NCI-H1092 (cell line): ENCODE measurements at regions not wholly inside any gene's neighbourhood (a gene's known extent, or its start where the extent isn't known, plus 50 kb on each side); places are given as distances from the start of the nearest gene placed in this dataset.
A peak's percentile ranks its signal among the peaks of the same experiment; 100 is the strongest.

Source experiments
- DNase-seq: peaks from one replicate; lab custom pipeline; 2025; lab: John Stamatoyannopoulos, UW

- DNase-seq, result no peak
Measured at GRCh38 chr2:217655651-217656050, 347.1 kb downstream of the TNS1 start.

DNA sequence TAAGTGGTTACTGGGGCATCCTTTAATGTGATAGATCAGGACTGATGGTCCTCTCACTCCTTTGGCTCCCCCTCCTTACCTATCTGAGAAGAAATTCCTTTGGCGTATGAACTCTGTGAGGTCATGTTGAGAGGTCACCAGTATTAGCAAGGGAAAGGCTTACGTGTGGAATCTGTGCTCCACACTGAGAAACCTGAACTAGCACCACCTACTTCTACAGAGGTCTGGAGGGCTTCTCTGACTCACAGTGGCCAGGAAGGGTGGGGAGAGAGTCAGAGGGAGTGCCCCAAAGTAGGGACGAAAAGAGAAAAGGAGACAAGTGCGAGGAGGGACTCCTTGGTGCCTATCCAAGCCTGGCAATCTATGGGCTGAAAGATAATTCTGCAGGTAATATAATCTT is 348.6 kb downstream of the TNS1 start:
- DNase-seq, result no peak

DNA sequence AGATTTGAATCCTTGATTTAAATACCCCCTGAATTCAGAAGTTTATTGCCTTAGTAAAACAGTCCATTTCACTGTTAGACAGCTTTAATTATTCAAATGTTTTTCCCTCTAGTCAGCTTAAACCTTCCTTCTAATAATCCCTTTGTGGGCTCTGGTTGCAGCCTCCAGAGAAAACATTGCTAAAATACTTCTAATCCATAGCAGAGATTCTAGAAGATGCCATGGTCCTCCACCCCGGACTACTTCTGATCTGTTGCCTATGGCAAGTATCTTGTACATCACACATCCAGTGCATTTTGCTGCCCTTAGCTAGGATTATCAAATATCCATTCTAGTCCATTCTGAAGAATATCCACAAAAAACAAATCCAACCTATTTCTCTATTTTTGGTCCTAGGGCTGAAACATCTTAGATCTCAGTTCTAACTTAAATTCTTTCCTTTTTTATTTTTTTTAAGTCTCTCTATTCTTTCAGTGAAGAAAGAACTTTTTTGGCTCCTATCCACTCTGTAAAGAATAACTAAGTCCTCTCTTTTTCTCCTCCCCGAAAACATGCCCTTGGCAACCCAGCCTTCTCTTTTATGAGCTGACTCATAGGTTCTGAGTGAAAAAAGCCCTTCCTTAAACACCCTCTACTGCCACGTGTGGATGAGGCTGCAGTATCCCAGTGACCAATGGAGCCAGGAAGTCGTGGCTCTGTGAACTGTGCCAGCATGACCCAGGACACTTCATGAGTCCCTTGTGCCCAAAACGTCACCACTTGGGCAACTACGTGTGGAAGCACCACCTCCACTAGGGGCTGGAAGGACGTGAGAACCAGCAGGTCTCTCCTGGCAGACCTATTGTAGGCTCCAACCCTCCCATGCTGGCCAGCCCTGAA is 349.8 kb downstream of the TNS1 start:
- DNase-seq, result no peak

DNA sequence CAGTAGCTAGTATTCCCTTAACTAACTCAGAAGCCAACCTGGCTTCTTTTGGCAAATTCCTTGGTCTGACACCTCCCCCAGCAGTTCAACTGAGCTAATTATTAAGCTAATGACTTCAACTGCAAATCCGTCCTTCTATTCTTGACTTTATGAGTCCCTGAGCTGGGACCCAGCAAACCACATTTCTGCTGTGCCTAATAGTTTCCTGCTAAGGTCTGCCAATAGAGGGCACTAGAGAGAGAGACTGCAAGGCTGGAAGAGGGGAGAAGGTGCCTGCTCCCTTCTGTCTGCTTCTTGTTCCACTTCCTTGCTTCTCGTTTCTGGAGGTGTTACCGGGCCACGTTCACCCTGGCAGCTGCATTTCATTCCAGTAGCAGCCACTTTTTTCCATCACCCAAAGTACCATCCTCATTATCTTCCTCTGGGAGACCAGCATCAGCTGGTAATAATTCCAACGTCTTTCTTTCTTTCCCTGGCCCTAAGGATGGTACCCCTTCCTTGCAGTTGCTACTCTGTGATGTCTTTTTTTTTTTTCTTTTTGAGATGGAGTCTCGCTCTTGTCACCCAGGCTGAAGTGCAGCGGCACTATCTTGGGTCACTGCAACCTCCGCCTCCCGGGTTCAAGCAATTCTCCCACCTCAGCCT is 352.0 kb downstream of the TNS1 start:
- peak; percentile 44 for DNase-seq

DNA sequence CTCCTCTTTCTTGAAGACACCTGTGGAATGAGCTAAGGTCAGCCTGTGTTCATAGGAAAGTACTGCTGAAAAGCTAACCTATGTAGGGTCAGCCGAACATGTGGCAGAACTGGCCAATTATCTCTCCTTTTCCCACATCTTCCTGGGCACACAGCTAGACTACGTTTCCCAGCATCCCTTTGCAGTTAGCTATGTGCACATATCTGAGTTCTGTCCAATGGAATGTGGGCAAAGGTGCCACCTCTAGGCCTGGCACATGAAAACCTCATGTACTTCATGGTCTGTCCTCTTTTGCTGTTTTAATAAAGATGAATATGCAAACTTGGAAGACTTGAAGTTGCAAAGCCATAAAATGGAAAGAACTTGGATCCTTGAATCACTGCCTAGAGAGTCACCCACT is 352.6 kb downstream of the TNS1 start:
- no peak for DNase-seq

DNA sequence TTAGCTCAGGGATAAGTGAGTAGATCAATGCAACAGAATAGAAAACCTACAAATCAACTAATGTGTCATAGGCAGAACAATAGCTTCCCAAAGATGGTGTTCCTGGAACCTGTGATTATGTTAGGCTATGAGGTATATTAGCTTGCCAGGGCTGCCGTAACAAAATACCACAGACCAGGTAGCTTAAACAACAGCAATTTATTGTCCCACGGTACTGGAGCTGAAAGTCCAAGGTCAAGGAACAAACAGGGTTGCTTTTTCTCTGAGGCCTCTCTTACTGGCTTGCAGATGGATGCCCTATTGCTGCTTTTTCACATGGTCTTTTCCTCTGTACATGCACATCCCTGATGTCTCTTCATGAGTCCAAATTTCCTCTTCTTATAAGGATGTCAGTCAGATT is 354.9 kb downstream of the TNS1 start:
- no peak for DNase-seq

- no peak for DNase-seq
Measured at GRCh38 chr2:217647226-217647625, 355.6 kb downstream of the TNS1 start.

- no peak for DNase-seq
Measured at GRCh38 chr2:217645896-217646295, 356.9 kb downstream of the TNS1 start.

DNA sequence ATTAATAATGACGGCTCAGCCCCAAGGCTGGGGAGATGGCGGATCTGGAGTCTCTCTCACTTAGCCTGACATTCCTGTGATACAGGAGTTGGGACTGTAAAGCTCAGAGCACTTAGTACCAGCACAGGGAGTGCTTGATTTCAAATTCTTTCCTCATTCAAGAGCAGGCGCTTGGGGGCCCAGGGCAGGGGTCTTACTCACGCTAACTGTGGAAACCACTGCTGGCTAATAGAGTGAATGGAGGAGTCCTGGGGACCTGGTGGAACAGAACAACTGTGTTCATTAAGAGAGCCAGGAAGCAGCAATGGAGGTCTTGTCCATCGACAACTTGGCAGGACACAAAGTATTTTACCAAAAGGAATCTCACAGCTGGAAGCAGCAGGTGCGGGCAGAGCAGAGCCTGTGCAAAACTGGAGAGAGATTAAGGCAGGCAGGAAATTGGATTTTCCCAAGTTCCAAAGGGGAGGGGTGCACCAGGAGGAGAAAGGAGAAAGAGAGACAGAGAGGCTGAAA is 358.9 kb downstream of the TNS1 start:
- no peak for DNase-seq

- DNase-seq, result no peak
Measured at GRCh38 chr2:217642944-217643343, 359.9 kb downstream of the TNS1 start.

DNA sequence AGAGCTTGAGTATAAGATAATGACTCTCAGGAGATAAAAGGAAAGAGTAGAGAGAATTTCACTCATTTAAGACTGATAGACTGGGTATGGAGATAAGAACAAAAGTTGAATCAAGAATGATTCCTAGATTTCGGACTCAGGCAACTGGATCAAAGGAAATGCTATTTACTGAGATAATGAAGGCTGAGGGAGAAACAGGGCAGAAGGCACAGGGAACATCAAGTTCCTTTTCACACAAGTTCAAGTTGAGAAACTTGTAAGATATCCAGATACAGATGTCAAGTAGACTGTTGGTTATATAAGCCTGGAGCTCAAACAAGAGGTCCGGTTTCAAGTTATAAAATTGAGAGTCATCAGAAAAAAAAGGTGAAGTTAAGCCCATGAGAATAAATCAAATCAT is 360.8 kb downstream of the TNS1 start:
- DNase-seq, result no peak

DNA sequence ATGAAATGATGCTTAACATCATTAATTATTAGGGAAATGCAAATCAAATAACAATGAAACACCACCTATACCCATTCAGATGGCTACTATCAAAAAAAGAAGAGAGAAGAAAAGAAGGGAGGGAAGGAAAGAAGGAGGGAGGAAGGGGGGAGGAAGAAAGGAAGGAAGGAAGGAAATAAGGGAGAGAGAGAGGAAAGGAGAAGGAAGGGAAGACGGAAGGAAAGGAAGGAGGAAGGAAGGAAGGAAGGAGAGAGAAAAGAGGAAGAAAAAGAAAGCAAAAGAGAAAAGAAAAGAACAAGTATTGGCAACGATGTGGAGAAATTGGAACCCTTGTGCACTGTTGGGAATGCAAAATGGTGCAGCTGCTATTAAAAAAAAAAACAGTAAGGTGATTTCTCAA is 363.3 kb downstream of the TNS1 start:
- DNase-seq, result no peak

- DNase-seq, result no peak
Measured at GRCh38 chr2:217638533-217638932, 364.3 kb downstream of the TNS1 start.

DNA sequence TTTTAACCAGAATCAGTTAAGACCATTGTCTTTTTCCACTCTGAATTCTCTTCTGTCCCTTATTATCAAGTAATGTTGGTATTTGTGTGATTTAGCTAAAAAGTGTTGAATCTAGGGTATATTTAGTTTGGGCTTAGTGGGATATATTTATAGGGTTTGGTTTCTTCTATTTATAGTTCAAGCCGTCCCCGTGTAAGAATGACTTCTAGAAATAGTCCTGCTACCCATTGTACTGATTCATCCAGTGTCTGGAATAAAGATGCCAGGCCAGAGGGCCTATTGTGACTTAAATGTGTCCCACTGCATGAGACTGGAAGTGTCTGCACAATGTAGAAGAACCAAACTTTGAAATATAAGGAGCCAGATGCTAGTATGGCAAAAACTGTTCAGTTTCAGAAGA is 364.8 kb downstream of the TNS1 start:
- DNase-seq, result no peak

DNA sequence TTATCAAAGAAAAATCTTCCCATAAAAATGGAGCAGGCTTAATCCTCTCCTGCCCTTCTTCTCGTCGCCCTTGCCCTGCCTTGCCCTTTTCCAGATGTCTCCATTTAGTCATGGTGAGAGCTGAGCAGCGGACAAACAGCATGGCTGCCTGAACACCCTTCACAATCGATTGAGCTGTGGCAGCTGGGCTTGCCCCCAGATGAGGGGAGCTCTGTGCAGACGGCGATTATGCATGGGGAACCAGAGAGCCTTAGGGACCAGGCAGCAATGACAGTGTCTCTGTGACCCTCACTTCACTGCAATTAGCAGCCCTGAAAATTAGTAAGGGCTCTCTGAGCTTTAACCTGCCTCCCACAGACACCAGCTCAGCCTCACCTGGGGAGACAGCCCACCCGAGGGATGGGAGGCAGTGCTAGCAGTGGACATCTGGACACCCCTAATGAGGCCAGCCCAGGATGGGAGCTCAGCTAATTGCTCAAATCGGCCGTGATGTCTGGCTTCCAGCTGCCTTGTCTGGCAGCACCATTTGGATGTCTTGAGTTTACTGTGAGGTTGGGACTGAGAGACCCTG is 365.7 kb downstream of the TNS1 start:
- no peak for DNase-seq

DNA sequence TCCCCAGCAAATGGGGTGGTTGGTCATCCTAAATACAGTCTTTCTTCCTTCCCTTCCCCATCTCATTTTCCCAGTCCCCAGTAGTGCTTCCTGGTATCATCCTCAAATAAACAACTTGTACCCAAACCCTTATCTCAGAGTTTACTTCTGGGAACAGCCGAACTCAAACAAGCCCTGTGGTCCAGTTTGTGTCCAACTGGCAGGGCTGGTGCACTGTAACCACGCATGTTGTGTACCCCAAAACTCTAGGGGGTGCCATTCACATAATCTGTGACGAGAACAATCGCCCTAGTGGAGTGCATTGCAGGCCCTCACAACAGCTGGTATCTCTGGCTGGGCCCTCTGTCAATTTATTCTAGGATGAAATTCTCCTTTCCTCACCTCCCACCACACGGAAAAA is 366.2 kb downstream of the TNS1 start:
- no peak for DNase-seq

DNA sequence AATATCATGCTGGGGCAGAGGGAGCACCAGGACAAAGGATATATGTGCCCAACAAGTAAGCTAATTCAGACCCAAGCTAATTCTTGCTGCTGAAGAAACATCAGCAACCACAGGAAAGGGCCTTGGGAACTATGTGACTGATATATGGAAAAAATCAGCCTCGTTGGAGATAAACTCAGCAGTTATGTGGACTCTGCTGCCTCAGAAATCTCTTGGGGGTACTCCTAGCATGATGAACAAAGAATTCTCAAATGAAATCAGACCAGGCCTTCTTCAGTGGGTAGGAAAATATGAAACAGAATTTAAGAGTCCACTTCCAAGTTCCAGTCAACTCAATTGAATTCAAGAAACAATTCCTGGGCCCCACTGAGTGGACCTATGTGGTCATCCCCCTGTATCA is 367.9 kb downstream of the TNS1 start:
- DNase-seq, result no peak

DNA sequence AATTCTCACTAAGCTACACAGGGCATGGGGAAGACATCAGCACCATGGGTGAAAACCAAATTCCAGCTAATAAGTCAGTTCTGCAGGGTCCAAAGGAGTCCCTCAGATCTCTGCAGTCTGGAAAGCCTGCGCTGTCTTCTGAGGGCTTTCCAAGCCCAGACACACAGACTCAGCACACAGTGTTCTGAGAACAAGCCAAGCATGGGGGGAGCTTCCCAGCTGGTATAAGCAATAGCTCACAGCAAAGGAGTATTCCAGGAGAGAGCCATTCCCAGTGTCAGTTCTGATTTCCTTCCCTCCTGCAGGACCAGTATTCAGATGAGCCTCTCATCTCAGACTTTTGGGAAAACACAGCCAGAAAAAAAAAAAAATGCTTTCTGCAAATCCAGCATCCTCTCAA is 370.8 kb downstream of the TNS1 start:
- DNase-seq, result no peak

GRCh38 chr2:217631115-217631514 is 371.7 kb downstream of the TNS1 start:
- no peak for DNase-seq

DNA sequence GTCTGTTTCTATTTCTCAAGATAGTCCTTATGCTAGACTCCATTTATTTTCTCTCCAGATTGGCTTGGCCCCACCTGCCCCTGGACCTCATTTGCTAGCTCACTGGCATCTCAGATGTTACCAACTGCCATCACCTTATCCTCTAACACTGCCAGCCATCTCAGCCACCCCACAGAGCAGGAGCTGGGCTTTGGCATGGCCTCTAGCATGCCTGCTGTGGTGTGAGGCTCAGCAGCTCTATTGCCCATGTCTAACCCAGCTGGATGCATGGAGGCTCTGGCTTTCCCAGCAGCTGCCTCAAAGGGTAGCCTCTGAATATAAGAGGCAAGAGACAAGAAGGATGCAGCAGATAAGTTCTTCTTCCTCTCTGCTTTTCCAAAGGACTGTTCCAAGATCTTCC is 373.4 kb downstream of the TNS1 start:
- no peak for DNase-seq

GRCh38 chr2:217628061-217628460 is 374.7 kb downstream of the TNS1 start:
- DNase-seq, result no peak

- DNase-seq, result no peak
Measured at GRCh38 chr2:217626926-217627325, 375.9 kb downstream of the TNS1 start.

GRCh38 chr2:217625557-217626169 is 377.1 kb downstream of the TNS1 start:
- DNase-seq, result no peak
